HEK293T (cell line): ENCODE measurements at regions not wholly inside any gene's neighbourhood (a gene's known extent, or its start where the extent isn't known, plus 50 kb on each side); places are given as distances from the start of the nearest gene placed in this dataset.
"Not testable (repeated sequence)": the region's sequence is repeated elsewhere in the genome, so short reads cannot be mapped to it uniquely, and the experiment has no call there.

Experiments used
- CTCF ChIA-PET: fragments of 350-600 bp; formaldehyde crosslinking; extraction: SDS; loops from one replicate; lab custom pipeline; 2021; ENCODE audit warnings: antibody characterized with exemption, inconsistent platforms; lab: Yijun Ruan, JAX
- POLR2A ChIA-PET: fragments of 350-600 bp; formaldehyde crosslinking; extraction: SDS; loops from one replicate; lab custom pipeline; 2020; ENCODE audit warnings: antibody characterized with exemption, inconsistent platforms; lab: Yijun Ruan, JAX
- DNase-seq: peaks from one replicate; pipeline ENCODE4 v3.0.0; 2012; ENCODE audit warnings: mixed read lengths; ENCODE audit errors: extremely low spot score
- CTBP1 ChIP-seq: fragments of 450-650 bp; IDR thresholded peaks from 2 replicates; pipeline ENCODE4 v1.6.1; 2016; ENCODE audit warnings: borderline replicate concordance
- FOXA1 ChIP-seq: fragments of 450-650 bp; IDR thresholded peaks from 2 replicates; pipeline ENCODE4 v1.6.1; 2016; ENCODE audit warnings: mild to moderate bottlenecking
- FOXK2 ChIP-seq: fragments of 450-650 bp; IDR thresholded peaks from 2 replicates; pipeline ENCODE4 v1.6.1; 2016; ENCODE audit warnings: mild to moderate bottlenecking
- FOXM1 ChIP-seq: fragments of 450-650 bp; IDR thresholded peaks from 2 replicates; pipeline ENCODE4 v1.6.1; 2017; ENCODE audit warnings: mild to moderate bottlenecking, borderline replicate concordance
- HDGF ChIP-seq: fragments of 450-650 bp; IDR thresholded peaks from 2 replicates; pipeline ENCODE4 v1.6.1; 2017; ENCODE audit warnings: antibody characterized with exemption, borderline replicate concordance
- L3MBTL2 ChIP-seq: fragments of 450-650 bp; conservative IDR thresholded peaks from 2 replicates; pipeline ENCODE4 v1.6.1; 2016; ENCODE audit warnings: mild to moderate bottlenecking
- LEF1 ChIP-seq: fragments of 450-650 bp; IDR thresholded peaks from 2 replicates; pipeline ENCODE4 v1.6.1; 2017; ENCODE audit warnings: mild to moderate bottlenecking, borderline replicate concordance
- NFRKB ChIP-seq: fragments of 450-650 bp; IDR thresholded peaks from 2 replicates; pipeline ENCODE4 v1.6.1; 2016; ENCODE audit warnings: mild to moderate bottlenecking, moderate library complexity
- PKNOX1 ChIP-seq: fragments of 450-650 bp; IDR thresholded peaks from 2 replicates; pipeline ENCODE4 v1.6.1; 2016
- SP1 ChIP-seq: fragments of 450-650 bp; IDR thresholded peaks from 2 replicates; pipeline ENCODE4 v1.6.1; 2017
- SUZ12 ChIP-seq: fragments of 450-650 bp; IDR thresholded peaks from 2 replicates; pipeline ENCODE4 v1.6.1; 2016; ENCODE audit warnings: mild to moderate bottlenecking
- ZNF384 ChIP-seq: fragments of 450-650 bp; IDR thresholded peaks from 2 replicates; pipeline ENCODE4 v1.6.1; 2016

GRCh38 chr2:132256251-132256902 lies 94.6 kb upstream of the ANKRD30BL start:
- CTCF ChIA-PET, result no interaction called here

GRCh38 chr2:132256903-132257300 lies 95.2 kb upstream of the ANKRD30BL start:
- DNase-seq, CTCF ChIA-PET: not testable (repeated sequence)

More at GRCh38 chr2:132256251-132256902, 94.6 kb upstream of the ANKRD30BL start:
- POLR2A ChIA-PET, result no interaction called here
- DNase-seq, result no peak
- TF ChIP-seq PKNOX1 (no peak), SUZ12 (no peak)

GRCh38 chr2:132257301-132258171 lies 95.8 kb upstream of the ANKRD30BL start:
- CTCF ChIA-PET, DNase-seq, POLR2A ChIA-PET: not testable (repeated sequence)

More at GRCh38 chr2:132256903-132257300, 95.2 kb upstream of the ANKRD30BL start:
- POLR2A ChIA-PET, result not testable (repeated sequence)

- DNase-seq, POLR2A ChIA-PET: not testable (repeated sequence)
- CTCF ChIA-PET, result interaction anchor here (0.6 kb wide), 1 partner anchor 258 kb away, joined by 3 read pairs; no protein-coding TSS in a partner anchor
These were observed 97.5 kb upstream of the ANKRD30BL start for GRCh38 chr2:132259276-132259675.

- POLR2A ChIA-PET, CTCF ChIA-PET, DNase-seq: not testable (repeated sequence)
These were observed 103.8 kb upstream of the ANKRD30BL start for GRCh38 chr2:132265595-132265994.

GRCh38 chr2:132267105-132267497 lies 105.3 kb upstream of the ANKRD30BL start:
- ChIA-PET CTCF (no interaction called here), POLR2A (no interaction called here)
- TF ChIP-seq SUZ12, result no peak
- TF ChIP-seq ZNF384, result no peak
- TF ChIP-seq FOXM1, result no peak
- no peak for TF ChIP-seq L3MBTL2
- TF ChIP-seq CTBP1, result no peak
- no peak for DNase-seq

- POLR2A ChIA-PET, CTCF ChIA-PET, DNase-seq: not testable (repeated sequence)
These were observed 105.9 kb upstream of the ANKRD30BL start for GRCh38 chr2:132267498-132268283.

- DNase-seq, POLR2A ChIA-PET, CTCF ChIA-PET: not testable (repeated sequence)
These were observed 106.7 kb upstream of the ANKRD30BL start for GRCh38 chr2:132268284-132268976.

GRCh38 chr2:132268977-132269523 lies 107.3 kb upstream of the ANKRD30BL start:
- ChIA-PET POLR2A (no interaction called here), CTCF (no interaction called here)
- DNase-seq, result no peak
- no peak for TF ChIP-seq FOXM1
- no peak for TF ChIP-seq SUZ12
- no peak for TF ChIP-seq LEF1

- TF ChIP-seq SP1, result no peak
- TF ChIP-seq FOXK2, result no peak
- TF ChIP-seq L3MBTL2, result no peak
- TF ChIP-seq ZNF384, result no peak
- no peak for TF ChIP-seq FOXA1
- no peak for TF ChIP-seq NFRKB
- TF ChIP-seq HDGF, result no peak
- ChIA-PET CTCF (no interaction called here), POLR2A (no interaction called here)
- no peak for DNase-seq
These were observed 108.5 kb upstream of the ANKRD30BL start for GRCh38 chr2:132270255-132270654.
